ENCODE measurements at regions not wholly inside any gene's neighbourhood (a gene's known extent, or its start where the extent isn't known, plus 50 kb on each side); places are given as distances from the start of the nearest gene placed in this dataset.

DNA sequence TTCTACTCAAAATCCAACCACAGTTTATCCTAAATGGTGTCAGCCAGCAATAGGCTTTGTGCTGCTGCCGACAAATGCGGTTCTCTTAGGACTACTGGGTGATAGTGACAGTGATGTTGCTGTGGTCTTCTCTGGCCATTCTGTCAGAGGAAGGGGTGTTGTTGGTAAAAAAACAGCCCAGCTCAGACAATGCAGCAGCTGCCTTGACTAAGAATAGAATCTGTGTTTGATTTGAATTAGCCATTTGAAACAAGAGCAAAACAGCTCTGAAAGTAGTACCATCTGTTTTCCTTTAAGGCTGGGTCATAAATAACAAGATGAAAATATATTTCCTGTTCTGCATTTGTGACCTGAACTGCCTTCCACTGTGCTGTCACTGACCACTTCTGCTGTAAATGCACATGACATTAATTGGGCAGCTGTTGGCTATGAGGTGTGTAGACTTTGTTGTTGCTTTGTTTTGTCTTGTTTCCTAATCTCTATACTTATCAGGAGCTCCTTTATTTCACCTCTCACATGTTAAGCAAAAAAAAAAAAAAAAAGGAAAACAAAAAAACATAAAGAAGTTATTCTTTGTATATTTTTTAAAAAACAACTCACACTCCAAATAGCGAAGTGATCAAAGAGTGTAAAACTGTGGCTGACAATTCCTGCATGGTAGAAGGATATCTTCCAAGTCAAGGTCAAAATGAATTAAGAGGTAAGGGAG, 497.8 kb upstream of the ARID1B start:
- Mint-ChIP-seq H3K9me3 (ENCODE audit: unreplicated experiment) (no peaks in the 10 kb centered on the region), H3K27ac (ENCODE audit: unreplicated experiment) (no peak overlapping the region), H3K36me3 (ENCODE audit: low read depth, unreplicated experiment) (no peaks in the 10 kb centered on the region), H3K4me3 (ENCODE audit: unreplicated experiment) (no peak overlapping the region), H3K4me1 (ENCODE audit: unreplicated experiment) (no peaks in the 10 kb centered on the region), H3K27me3 (ENCODE audit: unreplicated experiment) (no peaks in the 10 kb centered on the region)
- TF ChIP-seq, protein P1, sequence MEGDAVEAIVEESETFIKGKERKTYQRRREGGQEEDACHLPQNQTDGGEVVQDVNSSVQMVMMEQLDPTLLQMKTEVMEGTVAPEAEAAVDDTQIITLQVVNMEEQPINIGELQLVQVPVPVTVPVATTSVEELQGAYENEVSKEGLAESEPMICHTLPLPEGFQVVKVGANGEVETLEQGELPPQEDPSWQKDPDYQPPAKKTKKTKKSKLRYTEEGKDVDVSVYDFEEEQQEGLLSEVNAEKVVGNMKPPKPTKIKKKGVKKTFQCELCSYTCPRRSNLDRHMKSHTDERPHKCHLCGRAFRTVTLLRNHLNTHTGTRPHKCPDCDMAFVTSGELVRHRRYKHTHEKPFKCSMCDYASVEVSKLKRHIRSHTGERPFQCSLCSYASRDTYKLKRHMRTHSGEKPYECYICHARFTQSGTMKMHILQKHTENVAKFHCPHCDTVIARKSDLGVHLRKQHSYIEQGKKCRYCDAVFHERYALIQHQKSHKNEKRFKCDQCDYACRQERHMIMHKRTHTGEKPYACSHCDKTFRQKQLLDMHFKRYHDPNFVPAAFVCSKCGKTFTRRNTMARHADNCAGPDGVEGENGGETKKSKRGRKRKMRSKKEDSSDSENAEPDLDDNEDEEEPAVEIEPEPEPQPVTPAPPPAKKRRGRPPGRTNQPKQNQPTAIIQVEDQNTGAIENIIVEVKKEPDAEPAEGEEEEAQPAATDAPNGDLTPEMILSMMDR (IDR thresholded peaks at IDR 0.05; ENCODE audit: unreplicated experiment): no peak
- no peak for DNase-seq (ENCODE audit: low spot score)

- no peak for DNase-seq (ENCODE audit: low spot score)
- peaks cover 1% of the 10 kb centered on the region for H3K27me3 Mint-ChIP-seq (ENCODE audit: unreplicated experiment)
- H3K27ac Mint-ChIP-seq (ENCODE audit: unreplicated experiment): no peak overlapping the region
- no peaks in the 10 kb centered on the region for H3K4me1 Mint-ChIP-seq (ENCODE audit: unreplicated experiment)
- no peak overlapping the region for H3K4me3 Mint-ChIP-seq (ENCODE audit: unreplicated experiment)
- TF ChIP-seq, protein P1 (IDR thresholded peaks at IDR 0.05; ENCODE audit: unreplicated experiment): no peak
- H3K9me3 Mint-ChIP-seq (ENCODE audit: unreplicated experiment): no peaks in the 10 kb centered on the region
- H3K36me3 Mint-ChIP-seq (ENCODE audit: low read depth, unreplicated experiment): no peaks in the 10 kb centered on the region
Observed at GRCh38 chr6:156273065-156273711, 504.0 kb upstream of the ARID1B start.

GRCh38 chr6:156269751-156270369, 507.3 kb upstream of the ARID1B start:
- H3K36me3 Mint-ChIP-seq (ENCODE audit: low read depth, unreplicated experiment): no peaks in the 10 kb centered on the region
- DNase-seq (ENCODE audit: low spot score): no peak
- no peaks in the 10 kb centered on the region for H3K9me3 Mint-ChIP-seq (ENCODE audit: unreplicated experiment)
- H3K27me3 Mint-ChIP-seq (ENCODE audit: unreplicated experiment): peaks cover 1% of the 10 kb centered on the region
- H3K27ac Mint-ChIP-seq (ENCODE audit: unreplicated experiment): no peak overlapping the region
- TF ChIP-seq, protein P1 (IDR thresholded peaks at IDR 0.05; ENCODE audit: unreplicated experiment): no peak
- H3K4me1 Mint-ChIP-seq (ENCODE audit: unreplicated experiment): no peaks in the 10 kb centered on the region
- no peak overlapping the region for H3K4me3 Mint-ChIP-seq (ENCODE audit: unreplicated experiment)

- Mint-ChIP-seq H3K27ac (ENCODE audit: unreplicated experiment) (no peak overlapping the region), H3K4me1 (ENCODE audit: unreplicated experiment) (no peaks in the 10 kb centered on the region), H3K27me3 (ENCODE audit: unreplicated experiment) (peaks cover 1% of the 10 kb centered on the region)
Observed at GRCh38 chr6:156268849-156269248, 508.3 kb upstream of the ARID1B start.

More at GRCh38 chr6:156268849-156269248, 508.3 kb upstream of the ARID1B start:
- Mint-ChIP-seq H3K36me3 (ENCODE audit: low read depth, unreplicated experiment) (no peaks in the 10 kb centered on the region), H3K4me3 (ENCODE audit: unreplicated experiment) (no peak overlapping the region), H3K9me3 (ENCODE audit: unreplicated experiment) (no peaks in the 10 kb centered on the region)
- DNase-seq (ENCODE audit: low spot score): no peak
- TF ChIP-seq, protein P1 (IDR thresholded peaks at IDR 0.05; ENCODE audit: unreplicated experiment): no peak

All from endothelial cell (in vitro differentiated cells).